Cerebellar nuclear complex (tissue), 1 donor: ENCODE measurements at regions not wholly inside any gene's neighbourhood (a gene's known extent, or its start where the extent isn't known, plus 50 kb on each side); places are given as distances from the start of the nearest gene placed in this dataset.

Source experiments
- DNase-seq, 2 experiments: peaks; one replicate each; lab custom pipeline; 2025; lab: John Stamatoyannopoulos, UW

- DNase-seq = no peak
Observed at GRCh38 chr5:73374520-73375190, 73.9 kb downstream of the FOXD1 start.

GRCh38 chr5:73373814-73374510 lies 74.6 kb downstream of the FOXD1 start:
- no peak for DNase-seq

GRCh38 chr5:73370640-73371583 lies 77.7 kb downstream of the FOXD1 start:
- no peak for DNase-seq

- DNase-seq = no peak
Observed at GRCh38 chr5:73370095-73370494, 78.5 kb downstream of the FOXD1 start.

GRCh38 chr5:73369278-73369677 lies 79.3 kb downstream of the FOXD1 start:
- DNase-seq = no peak

GRCh38 chr5:73367650-73368049 lies 80.9 kb downstream of the FOXD1 start:
- no peak for DNase-seq

GRCh38 chr5:73365990-73366667 lies 82.4 kb downstream of the FOXD1 start:
- no peak for DNase-seq

GRCh38 chr5:73365301-73365853 lies 83.2 kb downstream of the FOXD1 start:
- DNase-seq = no peak

GRCh38 chr5:73363911-73364730 lies 84.5 kb downstream of the FOXD1 start:
- DNase-seq = no peak

- no peak for DNase-seq
Observed at GRCh38 chr5:73359395-73359794, 89.2 kb downstream of the FOXD1 start.

- DNase-seq = no peak
Observed at GRCh38 chr5:73358366-73358765, 90.2 kb downstream of the FOXD1 start.

GRCh38 chr5:73357576-73357975 lies 91.0 kb downstream of the FOXD1 start:
- no peak for DNase-seq

GRCh38 chr5:73355108-73355507 lies 93.5 kb downstream of the FOXD1 start:
- no peak for DNase-seq

GRCh38 chr5:73354406-73354805 lies 94.2 kb downstream of the FOXD1 start:
- DNase-seq = no peak

GRCh38 chr5:73352649-73353230 lies 95.8 kb downstream of the FOXD1 start:
- DNase-seq = no peak

GRCh38 chr5:73352243-73352642 lies 96.3 kb downstream of the FOXD1 start:
- no peak for DNase-seq

- no peak for DNase-seq
Observed at GRCh38 chr5:73351593-73351992, 97.0 kb downstream of the FOXD1 start.

GRCh38 chr5:73346878-73347408 lies 101.6 kb downstream of the FOXD1 start:
- DNase-seq = no peak

GRCh38 chr5:73344835-73345234 lies 103.7 kb downstream of the FOXD1 start:
- no peak for DNase-seq

GRCh38 chr5:73339711-73340110 lies 108.9 kb downstream of the FOXD1 start:
- DNase-seq = no peak
